NCI-H510A treated with DMSO at 0.1 percent for 48 hours (cell line): ENCODE measurements at regions not wholly inside any gene's neighbourhood (a gene's known extent, or its start where the extent isn't known, plus 50 kb on each side); places are given as distances from the start of the nearest gene placed in this dataset.

ENCODE experiments used
- DNase-seq: peaks from one replicate; lab custom pipeline; 2025; lab: John Stamatoyannopoulos, UW

DNA sequence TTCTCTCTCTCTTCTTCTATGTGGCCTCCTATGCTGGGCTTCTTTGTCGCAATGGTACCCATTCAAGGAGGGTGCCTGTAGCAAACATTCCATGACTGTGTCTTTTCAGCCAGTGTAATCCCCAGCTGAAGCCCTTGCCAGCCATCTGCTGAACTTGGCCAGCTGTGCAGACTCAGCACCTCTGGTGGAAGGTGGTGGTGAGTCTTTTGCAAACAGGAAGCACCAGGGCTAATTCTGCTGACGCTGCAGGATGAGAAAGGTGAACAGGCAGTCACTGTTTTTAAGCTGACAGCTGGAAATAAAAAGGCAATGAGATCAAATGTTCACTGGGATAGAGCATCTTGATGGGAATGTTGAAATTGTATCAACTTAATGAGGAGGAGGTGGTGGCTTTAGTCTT is 298.7 kb upstream of the CLNK start:
- DNase-seq = peak; percentile 70

DNA sequence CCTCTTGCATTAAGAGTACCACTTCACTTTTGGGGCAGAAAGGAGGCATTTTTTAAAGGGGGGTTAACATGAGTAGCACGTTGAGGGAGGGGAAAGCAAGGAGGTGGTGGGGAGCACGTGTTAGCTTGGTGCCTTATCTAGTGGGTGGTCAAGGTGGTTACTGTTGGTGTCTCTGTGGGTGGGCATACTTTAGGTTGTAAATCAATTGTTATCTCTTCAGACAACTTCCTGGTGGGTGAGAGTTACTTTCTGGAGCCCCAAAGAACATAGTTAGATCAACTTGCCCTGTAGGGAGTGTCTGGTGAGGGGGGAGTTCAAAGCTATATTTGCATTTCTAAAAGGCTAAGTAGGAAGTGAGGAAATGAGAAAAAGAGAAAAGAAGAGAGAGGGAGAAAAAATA is 297.7 kb upstream of the CLNK start:
- DNase-seq = no peak

DNA sequence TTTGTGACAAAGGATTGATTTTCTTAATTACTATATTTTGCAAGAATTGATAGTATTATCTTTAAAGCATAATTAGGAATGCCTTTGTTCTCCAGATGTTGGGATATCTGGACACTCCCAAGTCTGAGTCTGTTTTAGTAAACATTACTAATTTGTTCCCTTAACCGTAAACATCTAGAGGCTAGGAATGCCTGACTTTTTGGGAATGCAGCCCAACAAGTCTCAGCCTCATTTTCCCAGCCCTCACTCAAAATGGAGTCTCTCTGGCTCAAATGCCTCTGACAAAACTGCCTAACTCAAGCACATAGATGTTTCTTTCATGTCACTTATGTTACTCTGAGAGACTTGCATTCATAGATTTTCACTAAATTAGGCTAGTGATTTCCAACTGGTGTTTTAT is 297.0 kb upstream of the CLNK start:
- no peak for DNase-seq

DNA sequence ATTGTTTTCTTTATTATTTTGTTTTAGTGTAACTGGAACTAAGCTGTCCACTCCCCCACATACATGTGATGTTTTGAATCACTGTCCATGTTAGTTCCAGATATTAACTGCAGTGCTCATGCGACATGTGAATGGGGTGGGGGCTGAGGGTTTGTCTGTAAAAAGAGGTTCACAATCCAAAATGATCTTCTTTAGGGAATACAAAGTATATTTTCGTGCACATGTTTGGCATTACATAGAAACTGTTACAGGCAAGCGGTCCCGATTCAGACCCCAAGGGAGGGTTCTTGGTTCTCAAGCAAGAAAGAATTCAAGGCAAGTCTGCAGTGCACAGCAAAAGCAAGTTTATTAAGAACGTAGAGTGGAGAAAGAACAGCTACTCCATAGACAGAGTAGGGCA is 296.5 kb upstream of the CLNK start:
- no peak for DNase-seq

DNA sequence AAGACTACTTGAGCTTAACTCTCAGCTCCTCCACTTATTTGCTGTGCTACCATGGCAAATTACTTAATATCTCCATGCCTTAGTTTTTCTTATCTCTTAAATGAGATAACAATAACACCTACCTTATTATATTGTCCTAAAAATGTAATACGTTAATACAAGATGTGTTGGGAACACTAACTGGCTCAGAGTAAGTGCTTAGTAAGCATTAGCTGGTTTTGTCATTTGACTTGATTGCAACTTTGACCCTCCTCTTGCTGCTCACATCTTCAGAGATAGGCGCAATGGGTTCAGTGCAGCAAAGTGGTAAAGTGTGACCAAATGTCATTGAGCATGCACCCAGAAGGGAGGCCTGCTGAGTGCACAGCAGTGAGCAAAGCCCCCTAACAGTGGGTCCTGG is 294.5 kb upstream of the CLNK start:
- no peak for DNase-seq

DNA sequence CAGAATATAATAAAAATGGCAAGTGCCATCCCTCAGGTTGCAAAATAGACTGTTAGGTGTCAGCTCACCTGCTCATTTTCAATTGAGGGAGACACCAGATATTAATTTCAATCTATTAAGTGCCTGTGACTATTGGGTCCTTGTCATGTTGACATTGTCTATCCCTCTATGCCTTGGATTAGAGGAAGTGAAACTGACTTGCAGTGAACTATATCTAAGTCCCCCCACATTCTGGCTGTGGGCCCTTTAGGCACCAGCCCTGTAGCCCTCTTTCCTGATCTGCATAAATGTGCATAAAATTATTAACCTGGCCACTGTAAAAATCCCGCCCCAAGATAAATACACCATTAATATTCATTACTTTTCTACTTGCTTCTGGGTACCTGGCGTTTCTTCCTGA is 293.0 kb upstream of the CLNK start:
- no peak for DNase-seq

DNA sequence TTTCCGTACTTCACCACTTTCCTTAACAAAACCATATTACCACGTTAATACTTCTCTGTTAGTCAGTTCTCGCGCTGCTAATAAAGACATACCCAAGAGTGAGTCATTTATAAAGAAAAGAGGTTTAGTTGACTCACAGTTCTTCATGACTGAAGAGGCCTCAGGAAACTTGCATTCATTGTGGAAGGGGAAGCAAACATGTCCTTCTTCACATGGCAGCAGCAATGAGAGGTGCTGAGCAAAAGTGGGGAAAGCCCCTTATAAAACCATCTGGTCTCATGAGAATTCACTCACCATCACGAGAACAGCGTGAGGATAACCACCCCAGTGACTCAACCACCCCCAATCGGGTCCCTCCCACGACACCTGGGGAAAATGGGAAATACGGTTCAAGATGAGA is 289.8 kb upstream of the CLNK start:
- DNase-seq = no peak

DNA sequence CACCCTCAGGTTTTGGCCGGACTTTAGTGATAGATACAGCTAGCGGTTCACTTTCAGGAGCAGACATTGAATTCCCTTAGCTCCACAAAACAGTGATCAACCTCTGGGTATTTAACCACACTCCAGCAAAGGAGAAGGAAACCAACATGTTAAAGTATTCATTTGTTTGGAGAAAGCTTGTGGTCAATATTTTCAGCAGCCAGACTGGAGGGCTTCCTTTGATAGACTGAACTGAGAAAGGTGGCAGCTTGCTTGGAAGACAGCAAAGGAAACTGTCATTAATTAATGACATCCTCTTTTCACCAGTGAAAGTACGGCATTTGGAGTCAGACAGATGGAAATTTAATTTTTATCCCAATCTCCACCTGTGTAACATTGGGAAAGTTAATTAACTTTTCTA is 289.1 kb upstream of the CLNK start:
- DNase-seq = no peak

DNA sequence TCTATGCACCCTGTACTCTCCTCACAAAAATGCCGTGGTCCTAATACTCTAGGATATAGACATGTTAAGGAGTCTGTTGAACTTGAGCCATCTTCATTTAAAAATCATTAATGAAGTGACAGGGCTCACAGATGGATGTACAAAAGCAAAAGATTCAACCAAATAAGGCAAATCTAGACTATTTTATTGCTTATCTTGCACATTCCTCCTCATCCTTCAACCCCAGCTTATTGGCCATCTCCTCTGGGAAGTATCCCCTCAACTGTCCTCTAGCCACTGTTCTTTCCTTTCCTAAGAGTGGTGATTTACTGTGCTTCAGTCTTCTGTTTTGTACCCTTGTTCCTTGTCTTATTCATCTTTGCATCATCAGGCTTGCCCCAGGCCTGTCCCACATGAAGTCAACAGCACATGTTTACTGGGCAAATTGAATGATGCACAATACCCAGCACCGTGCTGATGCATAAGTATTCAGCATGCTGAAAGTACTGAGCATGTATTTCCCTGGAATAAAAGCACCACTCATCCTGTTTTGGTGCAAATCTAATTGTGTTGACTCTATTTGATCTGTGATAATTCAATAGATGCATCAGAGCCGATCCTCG is 287.3 kb upstream of the CLNK start:
- no peak for DNase-seq

DNA sequence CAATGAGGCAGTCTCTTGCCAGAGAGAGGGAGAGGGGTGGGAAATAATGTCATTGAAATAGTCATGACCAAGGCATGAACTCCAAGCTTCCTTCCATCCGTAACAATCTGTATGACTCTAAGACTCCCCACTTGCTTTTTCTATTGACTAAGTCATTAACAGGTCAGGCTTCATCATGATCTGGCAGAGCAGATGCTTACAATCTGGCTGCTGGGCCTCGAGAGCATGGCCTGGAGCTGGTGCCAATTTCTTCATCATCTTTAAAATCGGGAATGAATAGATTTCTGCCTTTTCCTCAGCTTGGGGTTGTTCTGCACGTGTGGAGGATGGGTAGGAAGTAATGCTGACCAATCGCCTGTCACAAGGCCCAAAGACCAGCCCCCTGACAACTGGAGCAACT is 280.6 kb upstream of the CLNK start:
- no peak for DNase-seq

DNA sequence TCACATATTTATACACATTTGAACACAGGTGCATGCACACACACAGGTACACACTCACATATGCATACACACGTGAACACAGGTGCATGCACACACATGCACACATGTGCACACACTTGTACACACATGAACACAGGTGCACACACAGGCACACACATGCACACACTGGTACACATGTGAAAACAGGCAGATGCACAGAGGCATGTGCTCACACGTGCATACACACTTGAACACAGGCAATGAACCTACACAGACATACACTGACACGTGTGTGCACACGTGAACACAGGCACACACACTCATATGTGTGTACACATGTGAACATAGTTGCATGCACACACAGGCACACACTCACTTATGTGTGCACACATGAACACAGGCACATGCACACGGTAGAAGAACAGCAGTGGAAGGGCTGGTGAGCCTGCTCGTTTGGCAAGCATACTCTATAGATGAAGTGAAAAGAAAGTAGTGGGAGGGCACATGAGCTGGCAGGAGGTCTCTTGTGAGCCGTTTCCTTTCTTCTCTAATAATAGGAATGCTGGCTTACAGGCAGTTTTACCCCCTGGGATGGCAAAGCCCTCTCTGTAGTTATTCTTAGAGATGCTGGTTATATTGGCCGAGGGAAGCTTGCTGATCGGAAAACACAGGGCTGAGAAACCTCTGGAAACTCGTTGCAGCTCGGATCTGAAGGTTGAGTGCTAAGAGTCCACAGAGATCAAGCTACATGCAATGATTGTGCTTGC is 279.6 kb upstream of the CLNK start:
- DNase-seq = no peak

DNA sequence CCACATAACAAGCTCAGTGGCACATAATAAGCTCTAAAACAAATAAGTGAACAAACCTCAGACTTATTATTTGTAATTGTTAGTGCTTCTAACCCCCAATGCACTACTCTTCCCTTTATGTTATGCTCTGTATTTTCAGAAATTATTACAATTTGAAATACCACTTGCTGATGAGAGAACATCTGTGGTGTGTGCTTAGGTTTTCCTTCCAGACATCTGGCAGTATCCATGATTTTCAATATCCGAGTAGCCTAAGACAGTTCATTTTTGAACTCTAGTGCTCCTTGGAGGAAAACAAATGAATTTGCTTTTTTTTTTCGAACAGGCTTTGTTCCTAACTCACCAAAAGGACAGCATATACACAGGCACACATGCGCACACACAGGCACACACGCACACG is 278.7 kb upstream of the CLNK start:
- no peak for DNase-seq

DNA sequence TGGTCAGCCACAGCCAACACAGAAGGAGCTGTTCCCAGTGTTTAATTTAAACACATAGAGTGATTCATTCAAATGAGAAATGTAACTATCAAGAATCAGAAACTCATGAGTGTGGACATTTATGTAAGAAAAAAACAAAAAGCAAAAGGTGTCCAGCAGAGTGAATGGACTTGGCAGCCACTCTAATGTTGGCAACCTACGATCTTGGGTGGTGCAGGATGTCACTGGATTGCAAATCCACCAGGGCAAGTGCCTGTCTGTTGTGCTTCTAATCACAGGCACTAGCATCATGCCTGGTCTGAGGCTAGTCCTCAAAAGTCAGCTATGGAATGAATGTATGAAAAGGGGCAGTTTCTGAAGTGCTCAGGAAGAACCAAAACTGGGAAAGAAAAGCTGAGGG is 277.7 kb upstream of the CLNK start:
- no peak for DNase-seq

DNA sequence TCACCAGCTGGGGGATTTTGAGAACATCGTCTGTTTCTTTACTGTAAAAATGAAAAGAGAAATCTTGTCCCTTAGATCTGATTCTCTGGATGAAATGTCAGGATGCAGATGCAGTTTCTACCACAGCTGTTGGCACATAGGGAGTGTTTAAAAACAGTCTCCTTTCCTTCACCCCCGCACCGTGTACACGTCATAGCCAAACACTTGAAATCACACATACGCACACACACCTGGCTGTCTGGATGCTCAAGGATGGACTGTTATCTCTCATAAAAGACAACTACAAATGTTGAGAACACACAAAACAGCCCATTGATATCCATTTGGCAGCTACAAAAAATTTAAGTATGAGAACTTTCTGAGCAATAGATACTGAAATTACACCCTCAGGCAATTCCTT is 275.8 kb upstream of the CLNK start:
- DNase-seq = peak; percentile 57

DNA sequence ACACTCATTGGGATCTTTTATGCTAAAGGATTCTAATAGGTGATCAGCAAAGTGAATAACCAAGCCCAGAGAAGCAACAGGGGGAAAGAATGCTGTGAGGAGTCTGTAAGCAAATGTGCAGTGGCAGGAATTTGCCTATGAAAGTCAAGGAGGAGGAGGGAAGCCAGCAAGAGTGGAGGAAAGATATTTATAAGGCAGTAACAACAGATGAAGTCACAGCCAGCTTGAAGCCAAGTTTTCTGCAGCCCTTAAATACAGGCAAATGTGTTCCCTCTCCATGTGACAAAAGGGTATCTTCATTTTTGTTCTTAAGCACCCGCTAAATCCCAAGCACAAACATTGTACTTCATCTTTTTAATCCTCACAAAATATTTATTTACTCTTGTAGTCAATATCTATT is 275.0 kb upstream of the CLNK start:
- peak; percentile 13 for DNase-seq

DNA sequence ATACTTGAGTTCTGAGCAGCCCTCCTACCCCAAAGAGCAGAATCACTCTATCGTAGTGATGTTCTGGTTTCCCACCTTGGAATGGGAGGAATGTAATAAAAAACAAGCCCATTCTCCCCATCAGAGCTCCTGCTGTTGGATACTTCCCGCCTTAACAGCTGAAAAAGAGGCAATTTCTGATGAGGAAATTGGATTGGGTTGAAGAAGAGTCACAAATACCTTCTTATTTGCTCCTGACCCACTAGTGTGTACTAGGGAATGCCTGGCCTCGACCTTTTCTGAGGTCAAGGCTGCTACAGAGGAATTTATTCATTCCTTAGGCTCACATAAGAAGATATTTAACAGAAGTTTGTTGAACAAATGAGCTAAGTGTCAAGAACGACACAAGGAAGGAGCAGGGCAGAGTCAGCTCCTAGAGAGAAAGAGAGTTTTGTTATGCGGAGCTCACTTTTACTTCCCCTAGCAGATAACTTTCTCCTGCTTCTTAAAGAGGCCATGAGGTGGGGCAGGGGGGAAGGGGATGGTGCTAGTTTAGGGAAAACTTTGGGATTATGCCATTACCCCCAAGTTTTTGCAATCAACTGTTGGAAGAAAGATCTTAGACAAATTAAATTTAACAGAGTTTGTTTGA is 273.8 kb upstream of the CLNK start:
- DNase-seq = no peak

DNA sequence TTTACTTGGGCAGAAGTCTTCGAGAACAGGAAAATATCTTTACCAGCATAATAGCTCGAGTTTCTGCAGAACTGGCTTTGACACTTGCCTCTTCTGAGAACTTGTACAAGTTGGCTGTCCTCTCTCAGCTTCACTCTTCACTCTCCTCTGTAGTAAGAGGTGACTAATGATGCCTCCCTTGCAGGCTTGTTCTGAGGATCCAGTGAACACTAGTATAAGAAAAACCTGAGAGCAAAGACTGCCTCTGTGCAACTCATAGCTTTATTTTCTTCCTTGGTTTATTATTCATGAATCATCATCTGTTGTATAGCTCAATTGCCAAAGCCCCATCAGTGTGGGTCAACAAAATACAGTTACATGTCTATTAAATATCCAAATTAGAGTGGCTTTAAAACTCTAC is 266.7 kb upstream of the CLNK start:
- DNase-seq = no peak

DNA sequence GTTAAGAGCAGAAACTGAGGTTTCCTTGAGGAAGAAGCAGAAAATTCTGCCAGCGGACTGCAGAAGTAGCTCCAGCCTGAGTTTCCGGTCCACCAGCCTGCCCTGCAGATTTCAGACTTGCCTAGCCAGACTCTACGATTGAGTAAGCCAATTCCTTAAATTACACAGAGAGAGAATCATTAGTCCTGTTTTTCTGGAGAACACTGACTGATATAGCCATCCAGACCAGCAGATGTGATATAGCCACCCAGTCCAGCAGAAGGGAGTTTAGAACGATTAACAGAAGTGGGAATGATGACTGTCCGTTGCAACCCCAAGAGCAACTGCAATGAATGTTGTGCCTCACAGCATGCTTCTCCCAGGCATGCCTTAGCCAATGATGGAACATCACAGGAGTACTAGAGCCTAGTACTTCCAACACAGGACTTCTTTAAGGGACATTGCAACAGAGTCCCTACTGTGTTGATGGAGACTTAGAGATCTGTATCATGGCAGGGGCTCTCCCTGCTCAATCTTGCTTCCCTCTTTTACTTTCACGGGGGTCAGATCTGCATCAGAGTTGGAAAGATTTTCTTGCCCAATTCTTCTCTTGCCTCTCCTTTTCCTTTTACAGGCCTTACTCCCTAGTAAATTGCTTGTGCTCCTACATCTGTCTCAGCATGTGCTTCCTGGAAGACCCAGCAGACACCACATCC is 264.6 kb upstream of the CLNK start:
- DNase-seq = no peak

DNA sequence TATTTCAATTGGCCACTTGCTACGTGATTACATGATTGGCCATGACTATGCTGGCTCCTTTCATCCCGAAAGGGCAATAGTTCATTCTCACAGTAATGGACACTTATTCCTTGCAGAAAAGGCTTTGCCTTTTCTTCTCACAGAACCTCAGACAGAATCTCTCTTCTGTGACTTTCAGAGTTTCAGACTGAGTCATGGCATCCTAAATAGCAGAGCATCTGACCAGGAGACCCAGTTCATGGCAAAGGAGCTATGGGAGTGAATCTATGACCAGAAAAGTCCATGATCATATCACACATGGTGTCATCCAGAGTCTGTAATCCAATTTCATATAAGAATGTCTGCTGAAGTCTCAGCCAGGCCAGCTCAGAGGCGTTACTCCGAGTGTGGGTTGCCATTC is 263.3 kb upstream of the CLNK start:
- DNase-seq = no peak

DNA sequence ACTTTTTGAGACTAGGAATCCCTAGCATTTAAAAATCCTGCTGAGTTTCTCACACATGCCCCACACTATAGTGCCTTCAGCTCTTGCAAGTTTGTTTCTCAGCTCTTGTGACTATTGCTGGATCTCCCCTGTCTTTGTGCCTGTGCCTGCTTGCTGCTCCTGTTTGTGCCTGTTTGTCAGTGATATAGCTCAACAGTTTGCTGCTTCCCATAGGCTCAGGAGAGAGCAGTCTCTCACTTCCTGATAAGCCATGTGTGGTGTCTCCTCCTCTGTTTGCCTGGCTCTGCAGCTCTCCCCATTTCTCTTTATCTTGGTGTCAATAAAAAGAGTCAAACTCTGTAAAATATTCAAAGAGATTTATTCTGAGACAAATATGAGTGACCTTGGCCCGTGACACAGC is 259.8 kb upstream of the CLNK start:
- no peak for DNase-seq

DNA sequence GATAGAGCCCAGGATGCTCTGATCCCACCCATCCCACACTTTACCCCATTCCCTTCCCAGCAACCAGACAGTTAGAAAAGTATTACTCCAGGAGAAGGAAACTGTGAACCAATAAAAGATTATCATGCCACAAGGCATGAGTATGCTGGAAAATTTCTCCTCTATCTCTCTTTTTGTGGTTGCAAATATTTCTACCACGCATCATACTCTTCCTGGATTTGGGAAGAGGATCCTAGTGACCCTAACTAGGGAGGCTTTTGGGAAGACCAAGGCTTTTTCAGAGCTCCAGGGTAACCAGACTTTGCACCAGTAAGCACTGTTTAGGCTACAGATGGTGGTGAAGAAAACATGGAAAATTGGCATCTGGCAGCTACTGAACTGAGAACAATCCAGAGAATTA is 257.6 kb upstream of the CLNK start:
- no peak for DNase-seq

DNA sequence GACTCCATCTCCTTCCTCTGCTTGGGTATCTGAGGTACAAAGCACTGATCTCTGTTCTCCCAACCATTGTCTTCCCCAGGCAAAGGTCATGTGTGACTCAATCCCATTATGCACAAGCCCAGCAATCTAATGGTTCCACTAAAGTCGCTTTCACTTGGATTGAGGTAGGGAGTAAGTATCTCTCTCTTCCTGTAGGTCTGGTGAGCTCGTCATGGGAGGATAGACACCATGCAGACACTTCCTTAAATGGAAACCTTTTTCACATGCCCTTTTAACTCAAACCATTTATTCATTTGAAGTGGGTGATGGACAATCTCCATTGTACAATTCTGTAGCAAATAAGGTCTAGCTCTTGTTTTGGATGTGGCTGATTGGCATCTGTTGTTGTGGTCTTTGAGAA is 245.2 kb upstream of the CLNK start:
- no peak for DNase-seq

DNA sequence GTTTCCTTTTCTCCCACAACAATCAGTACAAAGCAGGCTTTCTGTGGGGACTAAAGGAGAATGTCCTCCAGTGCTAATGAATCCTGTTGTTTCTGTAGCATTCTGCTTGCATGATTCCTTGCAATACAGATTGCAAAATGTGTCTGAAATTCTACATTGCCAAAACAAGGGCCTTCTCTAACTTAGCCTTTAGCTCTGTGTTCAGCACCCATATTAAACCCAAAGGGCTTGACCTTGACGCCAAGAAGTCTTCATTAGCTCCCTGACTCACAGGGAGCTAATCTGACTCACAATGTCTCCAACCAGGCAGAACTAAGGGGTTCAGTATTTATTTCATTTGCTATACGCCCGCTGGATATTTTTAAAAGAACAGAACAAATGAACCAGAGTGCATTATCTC is 241.4 kb upstream of the CLNK start:
- DNase-seq = no peak
